ENCODE measurements at regions not wholly inside any gene's neighbourhood (a gene's known extent, or its start where the extent isn't known, plus 50 kb on each side); places are given as distances from the start of the nearest gene placed in this dataset.

- Histone ChIP-seq H3K9me3 (peaks cover 7% of the 10 kb centered on the region), H3K27me3 (replicated peaks; ENCODE audit: control insufficient read depth, insufficient read depth, low read length) (no peaks in the 10 kb centered on the region), H3K36me3 (ENCODE audit: control insufficient read depth, insufficient read depth, low read length) (no peaks in the 10 kb centered on the region), H3K4me1 (no peaks in the 10 kb centered on the region), H3K4me3 (ENCODE audit: low read depth, low read length) (no peak overlapping the region)
- H3K27ac Mint-ChIP-seq (ENCODE audit: unreplicated experiment) = no peak overlapping the region
- peaks cover 5% of the 10 kb centered on the region for H3K27me3 Mint-ChIP-seq (ENCODE audit: insufficient read depth, unreplicated experiment)
- H3K36me3 Mint-ChIP-seq (ENCODE audit: insufficient read depth, unreplicated experiment) = no peaks in the 10 kb centered on the region
- peaks cover 10% of the 10 kb centered on the region for H3K9me3 Mint-ChIP-seq (ENCODE audit: unreplicated experiment)
- no peak for TF ChIP-seq CTCF (IDR thresholded peaks at IDR 0.05; ENCODE audit: insufficient read depth in 1 of 2, low read depth in 1 of 2, low read length in 1 of 2, severe bottlenecking in 1 of 2, unreplicated experiment in 1 of 2)
- intact Hi-C loops (cut with micrococcal nuclease; ENCODE audit: unreplicated experiment) = no loop called here
- no peaks in the 10 kb centered on the region for H3K4me1 Mint-ChIP-seq (ENCODE audit: low read depth, unreplicated experiment)
- H3K4me3 Mint-ChIP-seq (ENCODE audit: unreplicated experiment) = no peak overlapping the region
- no TSS peak for BruUV-seq (replicated peaks)
- peak in 1 of 2 experiments; percentile 9 for DNase-seq
- POLR2A ChIA-PET = no interaction called here
- CTCF ChIA-PET = no interaction called here
Measured at GRCh38 chr10:131706952-131707351, 193.9 kb upstream of the PPP2R2D start.

GRCh38 chr10:131708225-131708880, 192.5 kb upstream of the PPP2R2D start:
- Mint-ChIP-seq H3K27ac (ENCODE audit: unreplicated experiment) (no peak overlapping the region), H3K4me1 (ENCODE audit: low read depth, unreplicated experiment) (no peaks in the 10 kb centered on the region), H3K36me3 (ENCODE audit: insufficient read depth, unreplicated experiment) (no peaks in the 10 kb centered on the region), H3K27me3 (ENCODE audit: insufficient read depth, unreplicated experiment) (peaks cover 7% of the 10 kb centered on the region), H3K4me3 (ENCODE audit: unreplicated experiment) (no peak overlapping the region), H3K9me3 (ENCODE audit: unreplicated experiment) (peaks cover 10% of the 10 kb centered on the region)
- H3K4me3 ChIP-seq (ENCODE audit: low read depth, low read length) = no peak overlapping the region
- no peaks in the 10 kb centered on the region for H3K27me3 ChIP-seq (replicated peaks; ENCODE audit: control insufficient read depth, insufficient read depth, low read length)
- no peak for TF ChIP-seq CTCF (IDR thresholded peaks at IDR 0.05; ENCODE audit: insufficient read depth in 1 of 2, low read depth in 1 of 2, low read length in 1 of 2, severe bottlenecking in 1 of 2, unreplicated experiment in 1 of 2)
- DNase-seq = no peak
- CTCF ChIA-PET = no interaction called here
- H3K9me3 ChIP-seq = peaks cover 7% of the 10 kb centered on the region
- intact Hi-C loops (cut with micrococcal nuclease; ENCODE audit: unreplicated experiment) = no loop called here
- POLR2A ChIA-PET = no interaction called here
- BruUV-seq (replicated peaks) = no TSS peak
- no peaks in the 10 kb centered on the region for H3K36me3 ChIP-seq (ENCODE audit: control insufficient read depth, insufficient read depth, low read length)
- H3K4me1 ChIP-seq = no peaks in the 10 kb centered on the region

GRCh38 chr10:131710142-131710861, 190.5 kb upstream of the PPP2R2D start:
- intact Hi-C loops (cut with micrococcal nuclease; ENCODE audit: unreplicated experiment) = no loop called here
- DNase-seq = no peak

More at GRCh38 chr10:131710142-131710861, 190.5 kb upstream of the PPP2R2D start:
- Mint-ChIP-seq H3K36me3 (ENCODE audit: insufficient read depth, unreplicated experiment) (no peaks in the 10 kb centered on the region), H3K9me3 (ENCODE audit: unreplicated experiment) (peaks cover 10% of the 10 kb centered on the region), H3K4me1 (ENCODE audit: low read depth, unreplicated experiment) (no peaks in the 10 kb centered on the region), H3K27ac (ENCODE audit: unreplicated experiment) (no peak overlapping the region), H3K4me3 (ENCODE audit: unreplicated experiment) (no peak overlapping the region), H3K27me3 (ENCODE audit: insufficient read depth, unreplicated experiment) (peaks cover 9% of the 10 kb centered on the region)
- H3K4me1 ChIP-seq = no peaks in the 10 kb centered on the region
- peaks cover 7% of the 10 kb centered on the region for H3K9me3 ChIP-seq
- POLR2A ChIA-PET = no interaction called here
- no peak overlapping the region for H3K4me3 ChIP-seq (ENCODE audit: low read depth, low read length)
- TF ChIP-seq CTCF (IDR thresholded peaks at IDR 0.05; ENCODE audit: insufficient read depth in 1 of 2, low read depth in 1 of 2, low read length in 1 of 2, severe bottlenecking in 1 of 2, unreplicated experiment in 1 of 2) = no peak
- no TSS peak for BruUV-seq (replicated peaks)
- H3K36me3 ChIP-seq (ENCODE audit: control insufficient read depth, insufficient read depth, low read length) = no peaks in the 10 kb centered on the region
- no peaks in the 10 kb centered on the region for H3K27me3 ChIP-seq (replicated peaks; ENCODE audit: control insufficient read depth, insufficient read depth, low read length)
- CTCF ChIA-PET = no interaction called here

Measured in Caco-2 (cell line).